ENCODE measurements at regions not wholly inside any gene's neighbourhood (a gene's known extent, or its start where the extent isn't known, plus 50 kb on each side); places are given as distances from the start of the nearest gene placed in this dataset.

DNA sequence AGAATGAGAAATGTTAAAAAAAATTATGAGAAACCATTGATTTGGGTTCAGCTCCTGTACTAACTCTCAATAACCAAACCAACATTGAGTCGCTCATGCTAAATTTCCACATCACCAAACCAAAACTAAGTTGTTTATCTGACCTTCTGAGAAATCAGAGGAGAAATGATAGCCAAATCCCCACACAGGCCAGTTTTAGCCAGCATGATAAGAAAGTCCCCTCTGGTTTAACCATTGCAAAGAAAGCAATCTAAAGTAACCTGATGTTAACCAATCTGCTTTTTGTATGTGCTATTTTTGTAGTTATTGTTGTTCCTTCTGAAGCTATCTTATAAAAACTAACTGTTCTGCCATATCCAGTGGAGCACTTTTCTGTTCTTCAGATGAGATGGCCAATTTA is 599.7 kb downstream of the SLC16A7 start:
- Histone ChIP-seq H3K4me1 (replicated peaks) (no peaks in the 10 kb centered on the region), H3K4me3 (no peak overlapping the region), H3K9me3 (no peaks in the 10 kb centered on the region), H3K27ac (no peak overlapping the region), H3K36me3 (no peaks in the 10 kb centered on the region), H3K27me3 (replicated peaks; ENCODE audit: insufficient read depth) (no peaks in the 10 kb centered on the region)
- no peak for TF ChIP-seq POLR2AphosphoS5 (IDR thresholded peaks at IDR 0.05)
- no peak for TF ChIP-seq POLR2A (IDR thresholded peaks at IDR 0.05)
- TF ChIP-seq, protein P1, sequence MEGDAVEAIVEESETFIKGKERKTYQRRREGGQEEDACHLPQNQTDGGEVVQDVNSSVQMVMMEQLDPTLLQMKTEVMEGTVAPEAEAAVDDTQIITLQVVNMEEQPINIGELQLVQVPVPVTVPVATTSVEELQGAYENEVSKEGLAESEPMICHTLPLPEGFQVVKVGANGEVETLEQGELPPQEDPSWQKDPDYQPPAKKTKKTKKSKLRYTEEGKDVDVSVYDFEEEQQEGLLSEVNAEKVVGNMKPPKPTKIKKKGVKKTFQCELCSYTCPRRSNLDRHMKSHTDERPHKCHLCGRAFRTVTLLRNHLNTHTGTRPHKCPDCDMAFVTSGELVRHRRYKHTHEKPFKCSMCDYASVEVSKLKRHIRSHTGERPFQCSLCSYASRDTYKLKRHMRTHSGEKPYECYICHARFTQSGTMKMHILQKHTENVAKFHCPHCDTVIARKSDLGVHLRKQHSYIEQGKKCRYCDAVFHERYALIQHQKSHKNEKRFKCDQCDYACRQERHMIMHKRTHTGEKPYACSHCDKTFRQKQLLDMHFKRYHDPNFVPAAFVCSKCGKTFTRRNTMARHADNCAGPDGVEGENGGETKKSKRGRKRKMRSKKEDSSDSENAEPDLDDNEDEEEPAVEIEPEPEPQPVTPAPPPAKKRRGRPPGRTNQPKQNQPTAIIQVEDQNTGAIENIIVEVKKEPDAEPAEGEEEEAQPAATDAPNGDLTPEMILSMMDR (IDR thresholded peaks at IDR 0.05) = no peak
- DNase-seq (ENCODE audit: low spot score) = no peak
- intact Hi-C loops (cut with DNase I) = no loop called here
- WGBS = 98% methylated on average over 1 of the region's 1 CpG

DNA sequence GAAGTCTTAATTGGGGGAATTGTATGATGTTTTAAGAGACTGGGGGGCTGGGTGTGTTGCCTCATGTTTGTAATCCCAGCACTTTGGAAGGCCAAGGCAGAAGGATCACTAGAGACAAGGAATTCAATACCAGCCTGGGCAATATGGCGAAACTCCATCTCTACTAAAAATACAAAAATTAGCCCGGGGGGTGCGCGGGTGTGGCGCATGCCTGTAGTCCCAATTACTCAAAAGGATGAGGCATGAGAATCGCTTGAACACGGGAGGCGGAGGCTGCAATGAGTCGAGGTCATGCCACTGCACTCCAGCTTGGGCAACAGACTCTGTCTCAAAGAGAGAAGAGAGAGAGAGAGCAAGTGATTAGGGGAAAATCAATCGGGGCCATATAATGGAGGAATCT is 600.5 kb downstream of the SLC16A7 start:
- H3K27ac ChIP-seq = no peak overlapping the region
- H3K9me3 ChIP-seq = no peaks in the 10 kb centered on the region
- no peak for TF ChIP-seq POLR2A (IDR thresholded peaks at IDR 0.05)
- TF ChIP-seq POLR2AphosphoS5 (IDR thresholded peaks at IDR 0.05) = no peak
- TF ChIP-seq, protein P1 (IDR thresholded peaks at IDR 0.05) = no peak
- no peaks in the 10 kb centered on the region for H3K27me3 ChIP-seq (replicated peaks; ENCODE audit: insufficient read depth)
- no peaks in the 10 kb centered on the region for H3K4me1 ChIP-seq (replicated peaks)
- intact Hi-C loops (cut with DNase I) = no loop called here
- no peak overlapping the region for H3K4me3 ChIP-seq
- 90% methylated on average over 10 of the region's 10 CpGs for WGBS
- no peak for DNase-seq (ENCODE audit: low spot score)
- no peaks in the 10 kb centered on the region for H3K36me3 ChIP-seq

DNA sequence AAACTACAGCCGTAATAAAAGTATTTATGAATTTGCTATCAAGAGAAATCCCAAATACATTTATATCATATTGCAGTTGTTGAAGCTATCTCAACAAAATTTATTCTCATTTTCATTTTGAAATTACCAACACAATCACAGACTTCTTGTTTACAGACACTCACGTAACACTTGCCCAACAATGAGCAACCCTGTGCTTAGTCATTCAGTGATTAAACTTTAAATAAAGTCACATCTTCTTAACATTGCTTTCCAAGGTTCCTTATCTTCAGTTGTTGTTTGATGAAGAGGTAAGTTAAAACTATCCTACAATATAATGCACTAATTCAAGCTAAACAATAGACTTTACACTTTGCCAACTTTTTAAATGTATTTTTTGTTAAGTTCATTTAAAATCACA is 601.8 kb downstream of the SLC16A7 start:
- 68% methylated on average over 2 of the region's 2 CpGs for WGBS
- Histone ChIP-seq H3K27ac (no peak overlapping the region), H3K36me3 (no peaks in the 10 kb centered on the region), H3K4me1 (replicated peaks) (no peaks in the 10 kb centered on the region), H3K4me3 (no peak overlapping the region), H3K27me3 (replicated peaks; ENCODE audit: insufficient read depth) (no peaks in the 10 kb centered on the region), H3K9me3 (no peaks in the 10 kb centered on the region)
- intact Hi-C loops (cut with DNase I) = no loop called here
- DNase-seq (ENCODE audit: low spot score) = no peak
- no peak for TF ChIP-seq POLR2AphosphoS5 (IDR thresholded peaks at IDR 0.05)
- TF ChIP-seq, protein P1 (IDR thresholded peaks at IDR 0.05) = no peak
- TF ChIP-seq POLR2A (IDR thresholded peaks at IDR 0.05) = no peak

DNA sequence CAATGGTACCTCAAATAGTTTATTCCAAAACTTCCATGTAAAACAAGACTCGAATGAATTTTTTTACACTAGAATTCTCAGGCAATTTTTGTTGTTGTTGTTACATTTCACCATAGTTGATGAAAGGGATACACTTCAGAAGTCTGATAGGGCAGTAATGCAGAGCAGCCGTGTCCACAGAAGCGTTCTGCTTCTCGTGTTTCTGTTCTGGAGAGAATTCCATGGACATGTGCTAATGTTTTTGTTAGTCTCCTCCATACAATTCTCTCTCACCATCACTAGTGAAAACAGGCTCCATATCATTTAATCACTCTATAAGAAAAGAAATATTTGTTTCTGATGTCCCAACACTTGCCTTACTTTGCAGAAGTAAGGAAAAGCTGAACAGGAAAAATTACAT is 606.1 kb downstream of the SLC16A7 start:
- Histone ChIP-seq H3K27me3 (replicated peaks; ENCODE audit: insufficient read depth) (no peaks in the 10 kb centered on the region), H3K27ac (no peak overlapping the region), H3K36me3 (no peaks in the 10 kb centered on the region), H3K4me1 (replicated peaks) (no peaks in the 10 kb centered on the region), H3K9me3 (no peaks in the 10 kb centered on the region), H3K4me3 (no peak overlapping the region)
- TF ChIP-seq POLR2AphosphoS5 (IDR thresholded peaks at IDR 0.05) (no peak), POLR2A (IDR thresholded peaks at IDR 0.05) (no peak)
- TF ChIP-seq, protein P1 (IDR thresholded peaks at IDR 0.05) = no peak
- DNase-seq (ENCODE audit: low spot score) = no peak
- intact Hi-C loops (cut with DNase I) = no loop called here
- whole genome bisulfite sequencing = 53% methylated on average over 4 of the region's 4 CpGs

DNA sequence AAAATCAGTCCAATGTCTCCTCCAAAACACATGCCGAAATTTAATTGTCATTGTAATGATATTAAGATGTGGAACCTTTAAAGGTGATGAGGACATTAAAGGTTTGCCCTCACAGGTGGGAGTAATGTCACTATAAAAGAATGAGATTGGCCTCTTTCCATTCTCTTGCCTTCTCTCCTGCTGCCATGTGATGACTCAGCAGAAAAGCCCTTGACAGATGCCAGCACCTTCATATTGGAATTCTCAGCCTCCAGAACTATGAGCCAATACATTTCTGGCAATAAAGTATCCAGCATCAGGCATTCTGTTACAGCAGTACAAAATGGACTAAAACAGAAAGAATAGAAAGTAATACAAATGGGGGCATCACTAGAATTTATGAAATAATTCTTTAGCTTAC is 609.7 kb downstream of the SLC16A7 start:
- H3K27ac ChIP-seq = no peak overlapping the region
- intact Hi-C loops (cut with DNase I) = no loop called here
- H3K27me3 ChIP-seq (replicated peaks; ENCODE audit: insufficient read depth) = no peaks in the 10 kb centered on the region
- H3K9me3 ChIP-seq = no peaks in the 10 kb centered on the region
- H3K4me3 ChIP-seq = no peak overlapping the region
- H3K36me3 ChIP-seq = no peaks in the 10 kb centered on the region
- DNase-seq (ENCODE audit: low spot score) = no peak
- 78% methylated on average over 1 of the region's 1 CpG for WGBS
- TF ChIP-seq POLR2A (IDR thresholded peaks at IDR 0.05) (no peak), POLR2AphosphoS5 (IDR thresholded peaks at IDR 0.05) (no peak)
- TF ChIP-seq, protein P1 (IDR thresholded peaks at IDR 0.05) = no peak
- H3K4me1 ChIP-seq (replicated peaks) = no peaks in the 10 kb centered on the region

Data from prostate gland (tissue), 2 donors.